ENCODE measurements at regions not wholly inside any gene's neighbourhood (a gene's known extent, or its start where the extent isn't known, plus 50 kb on each side); places are given as distances from the start of the nearest gene placed in this dataset.

- TF ChIP-seq EZH2 (IDR thresholded peaks at IDR 0.05; ENCODE audit: insufficient read depth, poor library complexity, severe bottlenecking) (no peak), EZH2phosphoT487 (IDR thresholded peaks at IDR 0.05; ENCODE audit: insufficient read depth, low read depth) (no peak)
These were observed 581.4 kb upstream of the LMCD1 start for GRCh38 chr3:7920211-7920610.

All from GM23248 (cell line).